Tongue (tissue), 1 donor: ENCODE measurements at regions not wholly inside any gene's neighbourhood (a gene's known extent, or its start where the extent isn't known, plus 50 kb on each side); places are given as distances from the start of the nearest gene placed in this dataset.
"Not testable (repeated sequence)": the region's sequence is repeated elsewhere in the genome, so short reads cannot be mapped to it uniquely, and the experiment has no call there.

Experiments
- DNase-seq: peaks from one replicate; pipeline ENCODE4 v3.0.0-alpha.2; 2015

DNA sequence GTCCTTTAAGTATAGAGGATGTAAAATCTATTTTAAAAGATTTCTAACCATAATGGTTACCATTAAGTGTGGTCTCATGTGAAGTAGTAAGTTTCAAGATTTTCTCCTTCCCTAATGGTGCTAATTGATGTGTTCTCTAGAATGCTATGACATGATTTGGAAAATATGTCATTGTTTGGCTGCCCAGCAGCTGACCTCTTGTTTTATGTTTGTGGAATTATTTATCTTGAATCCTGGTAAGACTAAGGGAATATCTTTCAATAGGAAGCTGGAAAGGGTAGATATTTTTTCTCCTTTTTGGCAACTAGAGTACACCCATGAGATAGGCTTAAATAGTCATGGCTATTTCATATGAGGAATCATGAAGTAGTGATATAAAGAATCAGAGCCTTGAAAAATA lies 139.8 kb upstream of the CHODL start:
- DNase-seq, result peak; percentile 34

DNA sequence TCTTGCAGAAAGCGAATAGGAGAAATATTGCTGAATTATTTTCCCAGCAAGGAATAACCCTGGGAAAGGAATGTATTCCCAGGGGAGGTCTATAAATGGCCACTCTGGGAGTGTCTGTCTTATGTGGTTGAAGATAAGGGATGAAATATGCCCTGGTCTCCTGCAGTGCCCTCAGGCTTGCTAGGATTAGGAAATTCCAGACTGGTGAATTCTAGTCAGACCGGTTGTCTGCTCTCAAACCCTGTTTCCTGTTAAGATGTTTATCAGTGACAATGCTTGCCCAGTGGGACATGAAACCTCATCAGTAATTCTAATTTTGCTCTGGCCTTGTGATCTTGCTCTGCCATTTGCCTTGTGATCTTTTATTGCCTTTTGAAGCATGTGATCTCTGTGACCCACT lies 148.2 kb upstream of the CHODL start:
- DNase-seq, result not testable (repeated sequence)

DNA sequence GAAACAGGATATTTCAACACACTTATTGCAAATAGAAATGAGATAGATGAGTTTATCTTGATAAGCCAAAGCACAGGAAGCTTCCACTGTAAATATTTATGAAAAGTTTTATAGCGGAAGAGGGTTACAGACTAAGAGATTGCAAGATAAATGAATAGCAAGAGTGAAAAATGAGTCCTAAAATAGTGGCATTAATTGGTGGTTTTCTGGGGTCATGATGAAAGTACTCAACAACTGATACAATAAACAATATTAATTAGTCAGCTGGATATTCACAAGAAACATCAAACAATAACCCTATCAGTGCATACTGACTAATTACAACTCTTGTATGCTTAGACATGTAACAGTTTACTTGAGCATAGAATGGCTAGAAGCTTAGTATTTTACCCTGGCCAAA lies 154.8 kb upstream of the CHODL start:
- DNase-seq, result no peak

GRCh38 chr21:18070392-18070791 lies 174.2 kb upstream of the CHODL start:
- DNase-seq, result no peak

DNA sequence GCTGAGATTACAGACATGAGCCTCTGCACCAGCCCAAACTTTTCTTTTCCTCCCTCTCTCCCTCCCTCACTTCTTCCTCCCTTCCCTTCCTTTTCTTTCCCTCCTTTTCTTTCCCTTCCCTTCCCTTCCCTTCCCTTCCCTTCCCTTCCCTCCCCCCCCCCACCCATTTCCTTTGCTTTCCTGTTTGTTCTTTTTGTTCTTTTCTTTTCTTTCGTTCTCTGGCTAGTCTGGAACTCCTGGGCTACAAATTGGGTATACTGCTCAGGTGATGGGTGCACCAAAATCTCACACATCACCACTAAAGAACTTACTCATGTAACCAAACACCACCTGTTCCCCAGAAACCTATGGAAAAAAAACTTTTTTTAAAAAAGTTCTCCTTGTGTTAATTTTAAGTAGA lies 174.8 kb upstream of the CHODL start:
- DNase-seq, result no peak

DNA sequence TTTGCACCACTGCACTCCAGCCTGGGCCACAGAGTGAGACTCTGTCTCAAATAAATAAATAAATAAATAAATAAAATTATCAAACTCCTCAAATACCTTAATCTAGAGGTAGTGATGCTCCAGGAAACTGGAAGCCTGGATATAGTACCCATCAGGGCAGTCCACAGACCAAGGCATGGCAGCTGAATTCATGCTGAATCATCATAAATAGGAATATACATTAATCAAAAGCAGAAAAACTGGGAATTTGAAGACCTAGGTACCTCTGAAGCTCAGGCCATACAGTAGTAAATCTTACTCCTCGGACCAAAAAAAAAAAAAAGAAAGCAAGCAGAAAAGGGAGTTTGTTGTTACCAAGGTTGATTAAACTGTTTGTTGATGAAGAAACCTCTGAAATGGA lies 184.2 kb upstream of the CHODL start:
- DNase-seq, result no peak

- DNase-seq, result no peak
Measured at GRCh38 chr21:18058731-18059398, 185.8 kb upstream of the CHODL start.

DNA sequence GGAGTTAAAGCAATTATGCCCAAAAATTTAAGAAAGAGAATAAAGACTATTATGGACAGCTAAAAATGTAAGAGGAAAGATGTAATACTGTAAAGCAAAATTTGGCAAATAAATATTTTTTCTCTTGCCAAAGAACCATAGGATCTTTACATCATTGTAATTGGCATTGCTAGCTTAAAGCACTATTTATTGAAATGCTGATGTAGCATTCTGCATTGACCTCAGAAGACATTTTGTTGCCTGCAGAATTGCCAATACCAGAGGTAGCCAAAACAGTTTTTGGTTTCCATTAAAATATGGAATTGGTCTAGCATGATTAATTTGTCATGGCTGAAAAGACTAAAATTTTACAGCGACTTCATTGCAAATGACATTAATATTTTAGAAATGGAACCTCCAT lies 191.5 kb upstream of the CHODL start:
- no peak for DNase-seq

DNA sequence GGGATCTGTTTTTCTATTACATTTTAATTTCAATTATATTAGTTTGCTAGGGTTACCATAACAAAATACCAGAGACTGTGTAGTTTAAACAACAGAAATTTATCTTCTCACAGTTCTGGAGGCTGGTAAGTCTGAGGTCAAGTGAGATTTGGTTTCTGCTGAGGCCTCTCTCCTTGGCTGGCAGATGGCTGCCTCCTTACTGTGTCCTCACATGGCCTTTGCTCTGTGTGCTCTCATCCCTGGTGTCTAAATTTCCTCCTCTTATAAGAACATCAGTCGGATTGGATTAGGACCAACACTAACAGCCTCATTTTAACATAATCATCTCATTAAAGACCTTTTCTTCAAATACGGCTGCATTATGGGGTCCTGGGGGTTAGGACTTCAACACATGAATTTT lies 195.2 kb upstream of the CHODL start:
- DNase-seq, result no peak

GRCh38 chr21:18041012-18041411 lies 203.6 kb upstream of the CHODL start:
- DNase-seq, result peak; percentile 54

DNA sequence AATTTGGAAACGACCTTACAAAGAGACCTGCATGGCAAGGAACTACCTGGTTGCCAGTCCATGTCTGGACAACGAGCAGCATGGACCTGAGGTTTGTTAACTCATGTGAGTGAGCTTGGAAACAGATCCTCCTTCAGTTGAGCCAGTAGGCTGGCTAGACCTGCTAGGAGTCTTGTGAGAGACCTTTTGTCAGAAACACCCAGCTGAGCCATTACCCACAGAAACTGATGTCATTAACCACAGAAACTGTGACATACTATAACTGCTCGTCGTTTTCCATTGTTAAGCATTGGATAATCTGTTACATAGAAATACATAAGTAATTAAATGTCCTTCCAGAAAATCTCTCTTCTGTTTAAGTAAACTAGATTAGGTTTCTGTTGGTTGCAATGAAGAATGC lies 211.1 kb upstream of the C21orf91 start:
- DNase-seq, result no peak

- peak; percentile 37 for DNase-seq
Measured at GRCh38 chr21:18026359-18026758, 207.2 kb upstream of the C21orf91 start.

- peak; percentile 73 for DNase-seq
Measured at GRCh38 chr21:18023711-18024110, 204.6 kb upstream of the C21orf91 start.

- DNase-seq, result peak; percentile 91
Measured at GRCh38 chr21:18023157-18023556, 204.0 kb upstream of the C21orf91 start.

- DNase-seq, result peak; percentile 60
Measured at GRCh38 chr21:18007121-18007520, 188.0 kb upstream of the C21orf91 start.

DNA sequence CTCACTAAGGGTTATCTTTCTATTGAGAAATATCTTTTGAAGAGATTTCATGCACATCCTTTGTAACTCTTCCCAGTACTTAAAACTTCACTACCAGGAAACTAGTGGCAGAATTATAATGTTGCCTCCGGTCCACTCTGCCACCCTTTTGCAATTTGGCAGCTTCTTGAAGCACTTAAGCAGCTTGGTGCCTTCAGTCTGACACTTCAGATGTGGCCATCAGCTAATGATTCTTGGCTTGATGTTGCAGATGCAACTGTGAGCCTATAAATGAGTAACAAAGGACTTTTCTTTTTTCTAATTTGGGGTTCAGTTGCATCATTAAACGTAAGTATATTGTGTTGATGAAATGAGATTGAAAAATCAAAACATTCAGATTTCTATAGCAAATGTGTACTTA lies 187.5 kb upstream of the C21orf91 start:
- peak; percentile 40 for DNase-seq

DNA sequence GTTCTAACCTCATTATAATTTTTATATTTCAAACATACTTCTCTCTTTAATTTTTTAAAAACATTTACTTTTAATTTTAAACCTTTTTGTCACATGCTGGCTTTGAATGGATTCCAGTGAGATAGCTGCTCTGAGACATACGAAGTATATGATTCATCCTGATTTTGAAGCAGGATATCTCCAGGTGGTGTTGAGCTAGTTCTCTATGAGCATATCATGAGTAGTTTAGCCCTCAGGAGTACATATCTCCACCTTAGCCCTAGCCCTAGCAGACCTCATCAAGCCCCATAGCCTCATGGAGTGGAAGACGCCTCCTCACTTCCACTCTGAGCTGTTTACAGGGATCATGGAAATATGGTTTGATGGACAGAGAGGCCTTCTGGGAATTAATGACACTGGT lies 183.2 kb upstream of the C21orf91 start:
- no peak for DNase-seq

DNA sequence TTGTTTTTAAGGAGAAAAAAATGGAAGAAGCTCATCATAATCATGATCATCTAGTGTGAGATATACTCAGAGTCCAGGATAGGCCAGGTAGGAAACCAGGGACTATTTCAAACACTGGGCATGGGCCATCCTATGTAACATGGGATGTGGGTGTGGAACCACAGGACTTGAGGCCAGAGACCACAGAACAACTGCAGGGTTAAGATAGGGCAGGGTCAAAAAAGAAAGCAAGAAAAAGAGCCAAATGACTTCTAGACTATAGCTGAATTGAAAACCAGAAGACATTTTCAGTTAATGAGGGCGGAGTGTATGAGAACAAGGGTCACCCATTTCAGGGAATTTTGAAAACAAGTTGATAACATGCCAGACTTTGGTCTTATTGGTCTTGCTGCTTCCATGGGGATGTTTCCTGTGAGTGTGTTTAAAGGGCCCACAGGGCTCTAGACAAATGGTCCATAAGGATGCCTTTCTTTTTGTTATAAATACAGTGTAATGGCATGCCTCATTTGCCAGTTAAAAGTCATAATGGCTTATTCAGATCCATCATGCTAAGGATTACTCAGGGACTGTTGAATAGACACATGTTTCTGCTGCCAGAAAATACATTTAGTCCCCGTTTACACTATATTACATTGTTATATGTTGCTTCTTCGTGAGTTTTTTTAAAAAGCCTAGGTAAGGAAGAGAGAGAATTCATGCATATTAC lies 182.0 kb upstream of the C21orf91 start:
- peak; percentile 23 for DNase-seq

GRCh38 chr21:17998599-17998998 lies 179.4 kb upstream of the C21orf91 start:
- DNase-seq, result not testable (repeated sequence)

DNA sequence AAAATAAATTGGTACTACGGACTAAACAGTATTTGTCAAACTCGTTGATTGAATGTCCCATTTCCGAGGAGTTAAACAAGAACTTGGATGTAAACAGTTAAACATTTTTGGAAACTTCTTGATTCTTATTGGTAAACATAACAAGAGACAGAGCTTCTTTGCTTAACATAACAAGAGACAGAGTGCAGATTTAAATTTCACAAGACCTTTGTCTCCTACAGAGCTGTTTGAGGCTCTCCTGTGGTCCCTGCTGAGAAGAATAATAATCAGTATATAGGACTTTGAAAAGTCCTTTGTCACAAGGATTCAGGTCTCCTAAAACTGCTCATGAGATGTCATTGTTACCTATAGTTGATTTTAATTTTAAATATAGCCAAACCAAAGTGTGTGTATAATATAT lies 170.6 kb upstream of the C21orf91 start:
- no peak for DNase-seq

DNA sequence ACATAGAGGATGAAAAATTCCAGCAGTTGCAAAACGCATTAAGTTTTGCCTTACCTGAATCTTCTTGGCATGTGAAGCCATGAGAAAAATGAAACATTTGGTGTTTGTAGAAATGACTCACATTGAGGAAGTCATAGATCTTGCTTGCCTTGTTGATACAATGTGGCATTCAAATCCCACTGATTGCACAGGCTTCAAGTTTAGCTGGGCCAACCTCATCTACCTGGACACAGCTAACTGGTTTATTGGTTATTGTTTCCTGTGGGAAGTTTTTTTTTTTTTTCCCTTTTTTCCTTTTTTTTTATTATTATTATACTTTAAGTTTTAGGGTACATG lies 168.9 kb upstream of the C21orf91 start:
- no peak for DNase-seq

DNA sequence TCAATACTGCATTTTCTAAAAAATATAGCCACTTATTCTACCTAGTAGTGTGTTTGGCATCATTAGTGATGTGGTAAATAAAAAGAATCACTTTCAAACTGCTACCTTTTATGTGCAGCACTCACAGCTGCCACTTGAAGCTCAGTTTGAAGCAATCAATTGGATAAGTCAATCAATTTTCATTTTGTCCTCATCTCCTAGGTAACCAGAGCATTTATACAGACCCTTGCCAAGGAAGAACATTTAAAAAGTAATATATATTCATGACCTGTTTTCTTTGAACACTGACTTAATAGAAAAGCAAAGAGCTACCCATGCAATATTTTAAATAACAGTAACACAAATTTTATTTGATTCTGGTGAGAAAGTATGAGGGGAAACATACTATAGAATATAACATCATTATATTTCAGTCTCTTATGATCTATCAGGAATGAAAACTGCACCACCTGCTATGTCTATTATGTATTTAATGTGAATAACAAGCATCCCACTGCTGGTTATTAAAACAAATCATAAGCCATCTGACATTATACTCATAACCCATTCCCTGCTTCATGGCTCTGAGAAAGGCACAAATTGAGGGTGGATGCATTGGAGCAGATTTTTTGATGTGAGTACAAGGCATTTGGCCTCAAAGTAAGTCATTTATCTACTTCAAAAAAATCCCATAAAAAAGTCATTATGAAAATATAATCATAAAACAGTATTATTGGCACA lies 168.4 kb upstream of the C21orf91 start:
- DNase-seq, result no peak

- DNase-seq, result peak; percentile 90
Measured at GRCh38 chr21:17981060-17981740, 162.0 kb upstream of the C21orf91 start.
